ENCODE measurements at regions not wholly inside any gene's neighbourhood (a gene's known extent, or its start where the extent isn't known, plus 50 kb on each side); places are given as distances from the start of the nearest gene placed in this dataset.

GRCh38 chr9:73038613-73039012 lies 85.8 kb upstream of the ALDH1A1 start:
- TF ChIP-seq CTCF (conservative IDR thresholded peaks at IDR 0.05): no peak
- no peak for TF ChIP-seq EZH2 (IDR thresholded peaks at IDR 0.05; ENCODE audit: low read depth)
